Panc1 (cell line): ENCODE measurements at regions not wholly inside any gene's neighbourhood (a gene's known extent, or its start where the extent isn't known, plus 50 kb on each side); places are given as distances from the start of the nearest gene placed in this dataset.

Experiments
- ATAC-seq: fragments of 200-7000 bp; cut with Tn5 transposase; 2 replicates; pipeline ENCODE4 v1.9.1; 2020; ENCODE audit warnings: mild to moderate bottlenecking, moderate library complexity
- BruUV-seq: library from RNA; stranded (reverse); fragments of 400-500 nt; replicated peaks from 2 replicates; lab custom pipeline; 2021; lab: Mats Ljungman, UMichigan
- CTCF ChIA-PET: fragments of 300-600 bp; sonication (Branson Sonifier 250); formaldehyde crosslinking; loops from one replicate; lab custom pipeline; 2022; ENCODE audit warnings: antibody characterized with exemption; lab: Charles Lee
- POLR2A ChIA-PET: fragments of 300-600 bp; sonication (Branson Sonifier 250); formaldehyde crosslinking; loops from one replicate; lab custom pipeline; 2022; ENCODE audit warnings: antibody characterized with exemption; lab: Charles Lee
- DNase-seq: peaks from one replicate; pipeline ENCODE4 v3.0.0-alpha.2; 2010; ENCODE audit warnings: low read depth, low spot score
- H3K27ac ChIP-seq: 2 replicates; pipeline ENCODE4 v1.5.1; 2011; ENCODE audit warnings: mild to moderate bottlenecking, low read length, inconsistent platforms
- H3K27me3 ChIP-seq: fragments of 200-500 bp; sonication (Bioruptor generic); 2 replicates; pipeline ENCODE4 v1.6.0; 2014; ENCODE audit warnings: low read length, inconsistent platforms; ENCODE audit not compliant: control insufficient read depth, insufficient read depth
- H3K36me3 ChIP-seq: fragments of 200-500 bp; sonication (Bioruptor generic); 2 replicates; pipeline ENCODE4 v1.5.1; 2014; ENCODE audit warnings: inconsistent platforms, mild to moderate bottlenecking, low read length, moderate library complexity; ENCODE audit not compliant: control insufficient read depth, insufficient read depth
- H3K4me1 ChIP-seq: 2 replicates; pipeline ENCODE4 v1.5.1; 2011; ENCODE audit warnings: inconsistent platforms, mild to moderate bottlenecking, low read length, moderate library complexity; ENCODE audit not compliant: control insufficient read depth, insufficient read depth
- H3K4me3 ChIP-seq, 2 experiments: 2 replicates each; pipeline ENCODE4 v1.5.1; 2011 to 2012; ENCODE audit warnings: low read depth in 2 of 2, low read length in 2 of 2, mild to moderate bottlenecking in 2 of 2, inconsistent platforms in 1 of 2, moderate library complexity in 1 of 2
- H3K9me3 ChIP-seq: fragments of 200-500 bp; sonication (Bioruptor generic); 2 replicates; pipeline ENCODE4 v1.5.1; 2014; ENCODE audit warnings: low read depth, mild to moderate bottlenecking, inconsistent platforms, low read length, moderate library complexity; ENCODE audit not compliant: control insufficient read depth, insufficient read depth
- POLR2AphosphoS5 ChIP-seq: IDR thresholded peaks from 2 replicates; pipeline ENCODE4 v1.6.1; 2012; ENCODE audit warnings: mild to moderate bottlenecking, low read depth, low read length, moderate library complexity
- SIN3A ChIP-seq: IDR thresholded peaks from 2 replicates; pipeline ENCODE4 v1.6.1; 2012; ENCODE audit warnings: low read depth, mild to moderate bottlenecking, low read length, moderate library complexity, borderline replicate concordance; ENCODE audit not compliant: insufficient read depth
- TCF7L2 ChIP-seq: IDR thresholded peaks from 2 replicates; pipeline ENCODE4 v1.6.1; 2011; ENCODE audit warnings: mild to moderate bottlenecking, low read depth, low read length, inconsistent platforms
- in situ Hi-C: cut with HindIII; loops from 2 replicates; pipeline ENCODE4 v1.10.0; 2016; ENCODE audit warnings: low sequenced_read_pairs, low pct_unique_long_range_greater_than_20kb
- intact Hi-C: fragments of 100-400 bp; cut with micrococcal nuclease; formaldehyde crosslinking; loops from one replicate; pipeline ENCODE4 v1.10.0; 2022; ENCODE audit not compliant: unreplicated experiment
- TF ChIP-seq, protein P1 (sequence below), 2 experiments: IDR thresholded peaks; 2 replicates each; pipeline ENCODE4 v1.6.1; 2011 to 2012; ENCODE audit warnings: low read depth in 2 of 2, control low read depth in 1 of 2, low read length in 1 of 2, mild to moderate bottlenecking in 1 of 2, moderate library complexity in 1 of 2; ENCODE audit not compliant: insufficient read depth in 1 of 2
- TF ChIP-seq, protein P2 (sequence below): fragments of 450-650 bp; IDR thresholded peaks from 2 replicates; pipeline ENCODE4 v1.5.1; 2017; ENCODE audit warnings: mild to moderate bottlenecking

DNA sequence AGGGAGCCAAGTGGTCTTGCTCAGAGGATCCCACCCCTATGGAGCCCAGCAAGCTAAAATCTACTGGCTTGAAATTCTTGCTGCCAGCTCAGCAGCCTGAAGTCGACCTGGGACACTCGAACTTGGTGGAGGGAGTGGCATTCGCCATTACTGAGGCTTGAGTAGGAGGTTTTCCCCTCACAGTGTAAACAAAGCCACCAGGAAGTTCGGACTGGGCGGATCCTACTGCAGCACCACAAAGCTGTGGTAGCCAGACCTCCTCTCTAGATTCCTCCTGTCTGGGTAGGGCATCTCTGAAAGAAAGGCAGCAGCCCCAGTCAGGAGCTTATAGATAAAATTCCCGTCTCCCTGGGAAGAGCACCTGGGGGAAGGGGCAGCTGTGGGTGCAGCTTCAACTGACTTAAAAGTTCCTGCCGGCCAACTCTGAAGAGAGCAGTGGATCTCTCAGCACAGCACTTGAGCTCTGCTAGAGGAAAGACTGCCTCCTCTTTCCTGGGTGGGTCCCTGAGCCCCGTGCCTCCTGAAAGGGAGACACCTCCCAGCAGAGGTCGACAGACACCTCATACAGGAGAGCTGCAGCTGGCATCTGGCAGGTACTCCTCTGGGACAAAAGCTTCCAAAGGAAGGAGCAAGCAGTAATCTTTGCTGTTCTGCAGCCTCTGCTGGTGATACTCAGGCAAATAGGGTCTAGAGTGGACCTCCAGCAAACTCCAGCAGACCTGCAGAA, 576.3 kb upstream of the NECTIN3 start:
- Histone ChIP-seq H3K9me3 (0 out of 2 replicates have a peak, but pooled peaks cover 3% of the 10 kb centered on the region), H3K4me3 (no peak overlapping the region), H3K4me1 (no peaks in the 10 kb centered on the region), H3K27ac (no peak overlapping the region), H3K27me3 (no peaks in the 10 kb centered on the region), H3K36me3 (no peaks in the 10 kb centered on the region)
- ATAC-seq, result no peak
- CTCF ChIA-PET, result no interaction called here
- no peak for TF ChIP-seq POLR2AphosphoS5
- TF ChIP-seq TCF7L2, result no peak
- no peak for TF ChIP-seq SIN3A
- TF ChIP-seq, protein P1, sequence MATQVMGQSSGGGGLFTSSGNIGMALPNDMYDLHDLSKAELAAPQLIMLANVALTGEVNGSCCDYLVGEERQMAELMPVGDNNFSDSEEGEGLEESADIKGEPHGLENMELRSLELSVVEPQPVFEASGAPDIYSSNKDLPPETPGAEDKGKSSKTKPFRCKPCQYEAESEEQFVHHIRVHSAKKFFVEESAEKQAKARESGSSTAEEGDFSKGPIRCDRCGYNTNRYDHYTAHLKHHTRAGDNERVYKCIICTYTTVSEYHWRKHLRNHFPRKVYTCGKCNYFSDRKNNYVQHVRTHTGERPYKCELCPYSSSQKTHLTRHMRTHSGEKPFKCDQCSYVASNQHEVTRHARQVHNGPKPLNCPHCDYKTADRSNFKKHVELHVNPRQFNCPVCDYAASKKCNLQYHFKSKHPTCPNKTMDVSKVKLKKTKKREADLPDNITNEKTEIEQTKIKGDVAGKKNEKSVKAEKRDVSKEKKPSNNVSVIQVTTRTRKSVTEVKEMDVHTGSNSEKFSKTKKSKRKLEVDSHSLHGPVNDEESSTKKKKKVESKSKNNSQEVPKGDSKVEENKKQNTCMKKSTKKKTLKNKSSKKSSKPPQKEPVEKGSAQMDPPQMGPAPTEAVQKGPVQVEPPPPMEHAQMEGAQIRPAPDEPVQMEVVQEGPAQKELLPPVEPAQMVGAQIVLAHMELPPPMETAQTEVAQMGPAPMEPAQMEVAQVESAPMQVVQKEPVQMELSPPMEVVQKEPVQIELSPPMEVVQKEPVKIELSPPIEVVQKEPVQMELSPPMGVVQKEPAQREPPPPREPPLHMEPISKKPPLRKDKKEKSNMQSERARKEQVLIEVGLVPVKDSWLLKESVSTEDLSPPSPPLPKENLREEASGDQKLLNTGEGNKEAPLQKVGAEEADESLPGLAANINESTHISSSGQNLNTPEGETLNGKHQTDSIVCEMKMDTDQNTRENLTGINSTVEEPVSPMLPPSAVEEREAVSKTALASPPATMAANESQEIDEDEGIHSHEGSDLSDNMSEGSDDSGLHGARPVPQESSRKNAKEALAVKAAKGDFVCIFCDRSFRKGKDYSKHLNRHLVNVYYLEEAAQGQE (IDR thresholded peaks at IDR 0.05; ENCODE audit: insufficient read depth in 1 of 2, low read depth in 2 of 2, low read length in 1 of 2), result no peak
- TF ChIP-seq, protein P2, sequence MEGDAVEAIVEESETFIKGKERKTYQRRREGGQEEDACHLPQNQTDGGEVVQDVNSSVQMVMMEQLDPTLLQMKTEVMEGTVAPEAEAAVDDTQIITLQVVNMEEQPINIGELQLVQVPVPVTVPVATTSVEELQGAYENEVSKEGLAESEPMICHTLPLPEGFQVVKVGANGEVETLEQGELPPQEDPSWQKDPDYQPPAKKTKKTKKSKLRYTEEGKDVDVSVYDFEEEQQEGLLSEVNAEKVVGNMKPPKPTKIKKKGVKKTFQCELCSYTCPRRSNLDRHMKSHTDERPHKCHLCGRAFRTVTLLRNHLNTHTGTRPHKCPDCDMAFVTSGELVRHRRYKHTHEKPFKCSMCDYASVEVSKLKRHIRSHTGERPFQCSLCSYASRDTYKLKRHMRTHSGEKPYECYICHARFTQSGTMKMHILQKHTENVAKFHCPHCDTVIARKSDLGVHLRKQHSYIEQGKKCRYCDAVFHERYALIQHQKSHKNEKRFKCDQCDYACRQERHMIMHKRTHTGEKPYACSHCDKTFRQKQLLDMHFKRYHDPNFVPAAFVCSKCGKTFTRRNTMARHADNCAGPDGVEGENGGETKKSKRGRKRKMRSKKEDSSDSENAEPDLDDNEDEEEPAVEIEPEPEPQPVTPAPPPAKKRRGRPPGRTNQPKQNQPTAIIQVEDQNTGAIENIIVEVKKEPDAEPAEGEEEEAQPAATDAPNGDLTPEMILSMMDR, result no peak
- in situ Hi-C loops, result no loop called here
- intact Hi-C loops, result no loop called here
- no TSS peak for BruUV-seq
- no peak for DNase-seq
- POLR2A ChIA-PET, result no interaction called here

DNA sequence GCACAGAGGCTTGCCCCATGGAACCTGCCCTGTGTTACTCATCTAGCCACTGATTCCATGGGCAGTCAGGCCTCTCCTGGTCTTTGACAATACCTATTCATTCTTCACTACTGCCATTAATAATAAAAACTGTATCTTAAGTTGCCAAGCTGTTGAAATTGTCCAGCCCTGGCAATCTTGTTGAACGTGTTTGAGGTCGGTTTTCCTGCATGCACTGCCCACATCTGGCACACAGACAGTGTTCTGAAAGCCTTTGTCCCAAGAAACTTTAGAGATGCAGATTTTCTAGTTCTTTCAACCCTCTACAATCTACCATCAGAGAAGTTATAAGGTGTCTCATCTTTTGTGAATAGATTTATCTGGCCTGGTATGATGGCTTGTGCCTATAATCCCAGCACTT, 567.2 kb upstream of the NECTIN3 start:
- POLR2A ChIA-PET, result no interaction called here
- Histone ChIP-seq H3K9me3 (no peaks in the 10 kb centered on the region), H3K4me1 (no peaks in the 10 kb centered on the region), H3K27me3 (no peaks in the 10 kb centered on the region), H3K27ac (no peak overlapping the region), H3K36me3 (no peaks in the 10 kb centered on the region), H3K4me3 (no peak overlapping the region)
- TF ChIP-seq, protein P2, result no peak
- TF ChIP-seq POLR2AphosphoS5, result no peak
- TF ChIP-seq TCF7L2, result no peak
- TF ChIP-seq, protein P1 (IDR thresholded peaks at IDR 0.05; ENCODE audit: insufficient read depth in 1 of 2, low read depth in 2 of 2, low read length in 1 of 2), result no peak
- TF ChIP-seq SIN3A, result no peak
- no TSS peak for BruUV-seq
- CTCF ChIA-PET, result no interaction called here
- DNase-seq (no peak), ATAC-seq (no peak)
- intact Hi-C loops, result no loop called here
- in situ Hi-C loops, result no loop called here
